Activated CD4-positive, CD25-positive, alpha-beta regulatory T cell treated with anti-CD3 and anti-CD28 coated beads, Interleukin-2, amount 50 U/mL, for 24 hours (primary cell): ENCODE measurements at regions not wholly inside any gene's neighbourhood (a gene's known extent, or its start where the extent isn't known, plus 50 kb on each side); places are given as distances from the start of the nearest gene placed in this dataset.

Experiments
- ATAC-seq, 2 donors: fragments of 150-1000 bp; cut with Tn5 transposase; one replicate each; pipeline ENCODE4 v1.10.0; 2021; ENCODE audit warnings: mild to moderate bottlenecking in 1 of 2, moderate library complexity in 1 of 2

- no peak for ATAC-seq
Observed at GRCh38 chr9:38312406-38312805, 80.1 kb upstream of the ALDH1B1 start.

GRCh38 chr9:38311382-38312270 is 80.9 kb upstream of the ALDH1B1 start:
- ATAC-seq: no peak

GRCh38 chr9:38309324-38310195 is 82.9 kb upstream of the ALDH1B1 start:
- no peak for ATAC-seq

GRCh38 chr9:38308136-38308535 is 84.4 kb upstream of the ALDH1B1 start:
- ATAC-seq: no peak

- ATAC-seq: no peak
Observed at GRCh38 chr9:38306899-38307298, 85.6 kb upstream of the ALDH1B1 start.

- ATAC-seq: no peak
Observed at GRCh38 chr9:38305582-38305981, 86.9 kb upstream of the ALDH1B1 start.

GRCh38 chr9:38301376-38302106 is 91.0 kb upstream of the ALDH1B1 start:
- no peak for ATAC-seq

- ATAC-seq: no peak
Observed at GRCh38 chr9:38299856-38300255, 92.6 kb upstream of the ALDH1B1 start.

- no peak for ATAC-seq
Observed at GRCh38 chr9:38298904-38299303, 93.6 kb upstream of the ALDH1B1 start.

- ATAC-seq: no peak
Observed at GRCh38 chr9:38298503-38298902, 94.0 kb upstream of the ALDH1B1 start.

- ATAC-seq: no peak
Observed at GRCh38 chr9:38296807-38297206, 95.7 kb upstream of the ALDH1B1 start.

GRCh38 chr9:38295764-38296163 is 96.7 kb upstream of the ALDH1B1 start:
- ATAC-seq: no peak

- ATAC-seq: no peak
Observed at GRCh38 chr9:38294220-38294960, 98.1 kb upstream of the ALDH1B1 start.

- ATAC-seq: no peak
Observed at GRCh38 chr9:38293022-38293421, 99.5 kb upstream of the ALDH1B1 start.

- no peak for ATAC-seq
Observed at GRCh38 chr9:38292480-38292879, 100.0 kb upstream of the ALDH1B1 start.

- no peak for ATAC-seq
Observed at GRCh38 chr9:38289866-38290245, 102.6 kb upstream of the ALDH1B1 start.

- ATAC-seq: no peak
Observed at GRCh38 chr9:38289236-38289865, 103.2 kb upstream of the ALDH1B1 start.

GRCh38 chr9:38288502-38288901 is 104.0 kb upstream of the ALDH1B1 start:
- ATAC-seq: no peak

- no peak for ATAC-seq
Observed at GRCh38 chr9:38287420-38287985, 105.0 kb upstream of the ALDH1B1 start.

- ATAC-seq: no peak
Observed at GRCh38 chr9:38286766-38287165, 105.7 kb upstream of the ALDH1B1 start.

GRCh38 chr9:38286357-38286756 is 106.1 kb upstream of the ALDH1B1 start:
- no peak for ATAC-seq

GRCh38 chr9:38285236-38285635 is 107.3 kb upstream of the ALDH1B1 start:
- ATAC-seq: no peak
